ENCODE measurements at regions not wholly inside any gene's neighbourhood (a gene's known extent, or its start where the extent isn't known, plus 50 kb on each side); places are given as distances from the start of the nearest gene placed in this dataset.

DNA sequence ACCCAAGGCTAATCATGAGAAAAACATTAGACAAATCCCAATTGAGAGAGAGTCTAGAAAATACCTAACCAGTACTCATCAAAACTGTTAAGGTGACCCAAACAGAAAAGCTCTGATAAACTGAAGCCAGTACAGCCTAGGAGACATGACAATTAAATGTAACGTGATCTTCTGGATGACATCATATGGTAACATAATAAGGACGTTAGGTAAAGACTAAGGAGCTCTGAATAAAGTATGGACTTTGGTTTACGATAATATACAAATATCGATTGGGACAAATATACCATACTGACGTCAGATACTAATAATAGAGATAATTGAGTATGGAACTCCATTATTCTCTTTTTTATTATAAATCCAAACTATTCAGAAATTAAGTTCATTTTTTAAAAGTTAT is 561.1 kb upstream of the STEAP1 start:
- Histone ChIP-seq H3K79me2 (ENCODE audit: control insufficient read depth, insufficient read depth, low read length) (no peaks in the 10 kb centered on the region), H3K9me3 (replicated peaks; ENCODE audit: control insufficient read depth, insufficient read depth, low read depth, low read length) (no peaks in the 10 kb centered on the region; the same call in 1 of the 2 replicates), H4K20me1 (replicated peaks; ENCODE audit: control insufficient read depth, insufficient read depth, low read length) (no peaks in the 10 kb centered on the region), H3K4me2 (ENCODE audit: insufficient read depth, low read length) (no peak overlapping the region), H3K27me3 (ENCODE audit: control insufficient read depth in 2 of 2, insufficient read depth in 2 of 2, low read length in 2 of 2) (no peaks in the 10 kb centered on the region), H3K36me3 (ENCODE audit: control insufficient read depth, insufficient read depth, low read length) (no peaks in the 10 kb centered on the region), H3K4me3 (no peak overlapping the region), H3K9ac (ENCODE audit: insufficient read depth in 1 of 2, low read depth in 2 of 2, low read length in 2 of 2) (no peak overlapping the region), H3K27ac (ENCODE audit: extremely low read depth, low read depth, low read length) (no peak overlapping the region), H3K9me1 (ENCODE audit: control insufficient read depth, insufficient read depth, low read length) (no peaks in the 10 kb centered on the region), H3K4me1 (replicated peaks in 1 of 2; ENCODE audit: control insufficient read depth in 2 of 2, insufficient read depth in 2 of 2, low read length in 2 of 2) (no peaks in the 10 kb centered on the region), H2AFZ (ENCODE audit: low read depth, low read length) (no peak overlapping the region)
- no peak for TF ChIP-seq CREM (IDR thresholded peaks at IDR 0.05; ENCODE audit: low read depth)
- no peak for TF ChIP-seq KDM1A (IDR thresholded peaks at IDR 0.05)
- no peak for TF ChIP-seq GTF2B (IDR thresholded peaks at IDR 0.05; ENCODE audit: extremely low read depth, insufficient read length)
- no peak for TF ChIP-seq MXD1 (CRISPR knock-in tag; IDR thresholded peaks at IDR 0.05; ENCODE audit: borderline replicate concordance, poor library complexity, severe bottlenecking)
- TF ChIP-seq ZFX (CRISPR knock-in tag; IDR thresholded peaks at IDR 0.05) = no peak
- no peak for TF ChIP-seq ARID3B (CRISPR knock-in tag; IDR thresholded peaks at IDR 0.05; ENCODE audit: borderline replicate concordance)
- no peak for TF ChIP-seq THAP7 (CRISPR knock-in tag; IDR thresholded peaks at IDR 0.05)
- TF ChIP-seq HSF4 (CRISPR knock-in tag; IDR thresholded peaks at IDR 0.05; ENCODE audit: borderline replicate concordance) = no peak
- no peak for TF ChIP-seq PHF20 (IDR thresholded peaks at IDR 0.05; ENCODE audit: partially characterized antibody)
- no peak for TF ChIP-seq TRIM28 (IDR thresholded peaks at IDR 0.05)
- TF ChIP-seq HNRNPL (IDR thresholded peaks at IDR 0.05; ENCODE audit: low read depth, low read length) = no peak
- TF ChIP-seq POLR2AphosphoS2 (IDR thresholded peaks at IDR 0.05; ENCODE audit: low read length) = no peak
- TF ChIP-seq TAF9B (IDR thresholded peaks at IDR 0.05; ENCODE audit: partially characterized antibody) = no peak
- no peak for TF ChIP-seq ARNT (IDR thresholded peaks at IDR 0.05)
- TF ChIP-seq TBP (optimal IDR thresholded peaks at IDR 0.05; ENCODE audit: low read depth, low read length) = no peak
- no peak for TF ChIP-seq SOX6 (IDR thresholded peaks at IDR 0.05)
- in situ Hi-C loops (cut with MboI) (no loop called here), intact Hi-C loops (cut with micrococcal nuclease) (no loop called here)
- ChIA-PET CTCF (ENCODE audit: low intra/inter-chr PET ratio) (no interaction called here), POLR2A (no interaction called here)
- 2% methylated on average over 5 of the region's 5 CpGs for WGBS (ENCODE audit: insufficient coverage, low coverage, missing lambda C conversion rate)
- BruUV-seq (replicated peaks) = no TSS peak
- no peak for DNase-seq (ENCODE audit: extremely low read depth in 1 of 4, low spot score in 3 of 4)
- no peak for FAIRE-seq
- no peak for ATAC-seq

Data from K562 (cell line).